ENCODE measurements at regions not wholly inside any gene's neighbourhood (a gene's known extent, or its start where the extent isn't known, plus 50 kb on each side); places are given as distances from the start of the nearest gene placed in this dataset.

DNA sequence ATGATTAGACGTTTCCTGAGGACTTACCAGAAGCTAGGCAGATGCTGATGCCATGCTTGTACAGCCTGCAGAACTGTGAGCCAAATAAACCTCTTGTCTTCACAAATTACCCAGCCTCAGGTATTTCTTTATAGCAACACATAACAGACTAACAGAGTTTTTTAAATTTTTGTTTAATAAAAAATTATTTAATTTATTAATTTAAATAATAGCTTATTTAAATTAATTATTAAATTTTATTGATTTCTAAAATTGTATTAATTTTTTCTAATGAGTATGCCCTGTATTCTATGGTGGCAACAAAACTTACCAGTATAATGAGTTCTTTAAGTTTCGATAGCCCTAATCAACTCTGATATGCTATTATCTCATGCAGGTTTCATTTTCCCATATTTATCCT is 259.8 kb downstream of the IKZF2 start:
- no peak for TF ChIP-seq SRSF9 (IDR thresholded peaks at IDR 0.05; ENCODE audit: borderline replicate concordance, low read depth, low read length)
- TF ChIP-seq, protein P1, sequence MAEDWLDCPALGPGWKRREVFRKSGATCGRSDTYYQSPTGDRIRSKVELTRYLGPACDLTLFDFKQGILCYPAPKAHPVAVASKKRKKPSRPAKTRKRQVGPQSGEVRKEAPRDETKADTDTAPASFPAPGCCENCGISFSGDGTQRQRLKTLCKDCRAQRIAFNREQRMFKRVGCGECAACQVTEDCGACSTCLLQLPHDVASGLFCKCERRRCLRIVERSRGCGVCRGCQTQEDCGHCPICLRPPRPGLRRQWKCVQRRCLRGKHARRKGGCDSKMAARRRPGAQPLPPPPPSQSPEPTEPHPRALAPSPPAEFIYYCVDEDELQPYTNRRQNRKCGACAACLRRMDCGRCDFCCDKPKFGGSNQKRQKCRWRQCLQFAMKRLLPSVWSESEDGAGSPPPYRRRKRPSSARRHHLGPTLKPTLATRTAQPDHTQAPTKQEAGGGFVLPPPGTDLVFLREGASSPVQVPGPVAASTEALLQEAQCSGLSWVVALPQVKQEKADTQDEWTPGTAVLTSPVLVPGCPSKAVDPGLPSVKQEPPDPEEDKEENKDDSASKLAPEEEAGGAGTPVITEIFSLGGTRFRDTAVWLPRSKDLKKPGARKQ (CRISPR knock-in tag; IDR thresholded peaks at IDR 0.05) = no peak
- TF ChIP-seq POLR2H (tag; IDR thresholded peaks at IDR 0.05; ENCODE audit: low read depth) = no peak
- no peak for TF ChIP-seq TFAM (CRISPR knock-in tag; conservative IDR thresholded peaks at IDR 0.05)
- no peak for TF ChIP-seq ZNF134 (CRISPR knock-in tag; conservative IDR thresholded peaks at IDR 0.05)
- TF ChIP-seq MYNN (IDR thresholded peaks at IDR 0.05) = no peak
- no peak for TF ChIP-seq MYNN (CRISPR knock-in tag; IDR thresholded peaks at IDR 0.05)
- TF ChIP-seq ZBED1 (IDR thresholded peaks at IDR 0.05) = no peak
- TF ChIP-seq JUND (IDR thresholded peaks at IDR 0.05; ENCODE audit: borderline replicate concordance, low read depth, low read length) = no peak
- no peak for TF ChIP-seq JUND (tag; IDR thresholded peaks at IDR 0.05; ENCODE audit: borderline replicate concordance, low read depth, low read length)
- no peak for TF ChIP-seq ZNF277 (CRISPR knock-in tag; IDR thresholded peaks at IDR 0.05; ENCODE audit: borderline replicate concordance)
- no peak for TF ChIP-seq PTTG1 (tag; IDR thresholded peaks at IDR 0.05; ENCODE audit: low read depth)
- no peak for TF ChIP-seq ZNF311 (CRISPR knock-in tag; IDR thresholded peaks at IDR 0.05)
- TF ChIP-seq ZNF232 (CRISPR knock-in tag; IDR thresholded peaks at IDR 0.05) = no peak
- TF ChIP-seq, protein P2, sequence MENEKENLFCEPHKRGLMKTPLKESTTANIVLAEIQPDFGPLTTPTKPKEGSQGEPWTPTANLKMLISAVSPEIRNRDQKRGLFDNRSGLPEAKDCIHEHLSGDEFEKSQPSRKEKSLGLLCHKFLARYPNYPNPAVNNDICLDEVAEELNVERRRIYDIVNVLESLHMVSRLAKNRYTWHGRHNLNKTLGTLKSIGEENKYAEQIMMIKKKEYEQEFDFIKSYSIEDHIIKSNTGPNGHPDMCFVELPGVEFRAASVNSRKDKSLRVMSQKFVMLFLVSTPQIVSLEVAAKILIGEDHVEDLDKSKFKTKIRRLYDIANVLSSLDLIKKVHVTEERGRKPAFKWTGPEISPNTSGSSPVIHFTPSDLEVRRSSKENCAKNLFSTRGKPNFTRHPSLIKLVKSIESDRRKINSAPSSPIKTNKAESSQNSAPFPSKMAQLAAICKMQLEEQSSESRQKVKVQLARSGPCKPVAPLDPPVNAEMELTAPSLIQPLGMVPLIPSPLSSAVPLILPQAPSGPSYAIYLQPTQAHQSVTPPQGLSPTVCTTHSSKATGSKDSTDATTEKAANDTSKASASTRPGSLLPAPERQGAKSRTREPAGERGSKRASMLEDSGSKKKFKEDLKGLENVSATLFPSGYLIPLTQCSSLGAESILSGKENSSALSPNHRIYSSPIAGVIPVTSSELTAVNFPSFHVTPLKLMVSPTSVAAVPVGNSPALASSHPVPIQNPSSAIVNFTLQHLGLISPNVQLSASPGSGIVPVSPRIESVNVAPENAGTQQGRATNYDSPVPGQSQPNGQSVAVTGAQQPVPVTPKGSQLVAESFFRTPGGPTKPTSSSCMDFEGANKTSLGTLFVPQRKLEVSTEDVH (IDR thresholded peaks at IDR 0.05; ENCODE audit: low read depth, partially characterized antibody) = no peak
- TF ChIP-seq ZFP91 (CRISPR knock-in tag; IDR thresholded peaks at IDR 0.05) = no peak
- no peak for TF ChIP-seq LCOR (CRISPR knock-in tag; IDR thresholded peaks at IDR 0.05)
- POLR2A ChIA-PET = no interaction called here
- Histone ChIP-seq H3K9me3 (replicated peaks; ENCODE audit: control insufficient read depth, insufficient read depth, low read depth, low read length) (no peaks in the 10 kb centered on the region), H3K4me2 (ENCODE audit: insufficient read depth, low read length) (no peak overlapping the region), H3K9me1 (ENCODE audit: control insufficient read depth, insufficient read depth, low read length) (no peaks in the 10 kb centered on the region), H3K27ac (ENCODE audit: extremely low read depth, low read depth, low read length) (no peak overlapping the region), H3K9ac (ENCODE audit: insufficient read depth in 1 of 2, low read depth in 2 of 2, low read length in 2 of 2) (no peak overlapping the region), H2AFZ (ENCODE audit: low read depth, low read length) (no peak overlapping the region), H3K4me3 (no peak overlapping the region), H4K20me1 (replicated peaks; ENCODE audit: control insufficient read depth, insufficient read depth, low read length) (no peaks in the 10 kb centered on the region), H3K36me3 (ENCODE audit: control insufficient read depth, insufficient read depth, low read length) (no peaks in the 10 kb centered on the region), H3K27me3 (ENCODE audit: control insufficient read depth in 2 of 2, insufficient read depth in 2 of 2, low read length in 2 of 2) (no peaks in the 10 kb centered on the region), H3K79me2 (ENCODE audit: control insufficient read depth, insufficient read depth, low read length) (no peaks in the 10 kb centered on the region), H3K4me1 (replicated peaks in 1 of 2; ENCODE audit: control insufficient read depth in 2 of 2, insufficient read depth in 2 of 2, low read length in 2 of 2) (no peaks in the 10 kb centered on the region)
- intact Hi-C loops (cut with micrococcal nuclease) = no loop called here
- CTCF ChIA-PET (ENCODE audit: low intra/inter-chr PET ratio) = no interaction called here
- no peak for FAIRE-seq
- BruUV-seq (replicated peaks) = no TSS peak
- in situ Hi-C loops (cut with MboI) = no loop called here
- ATAC-seq = no peak
- WGBS (ENCODE audit: insufficient coverage, low coverage, missing lambda C conversion rate) = 0% methylated on average over 2 of the region's 2 CpGs
- no peak for DNase-seq (ENCODE audit: extremely low read depth in 1 of 4, low spot score in 3 of 4)

Data from K562 (cell line).